Large intestine (tissue), 3 donors: ENCODE measurements at regions not wholly inside any gene's neighbourhood (a gene's known extent, or its start where the extent isn't known, plus 50 kb on each side); places are given as distances from the start of the nearest gene placed in this dataset.
A peak's percentile ranks its signal among the peaks of the same experiment; 100 is the strongest.

ENCODE experiments used
- DNase-seq, 2 donors: peaks; one replicate each; pipeline versions ENCODE4 v3.0.0 to v3.0.0-alpha.2; 2013
- H3K27ac ChIP-seq: one replicate; pipeline ENCODE4 v1.5.1; 2013; ENCODE audit warnings: low read length
- H3K27me3 ChIP-seq: 2 replicates; pipeline ENCODE4 v1.6.1; 2013; ENCODE audit warnings: low read length; ENCODE audit not compliant: control insufficient read depth, insufficient read depth
- H3K36me3 ChIP-seq: 2 replicates; pipeline ENCODE4 v1.6.1; 2013; ENCODE audit warnings: low read length; ENCODE audit not compliant: control insufficient read depth, insufficient read depth
- H3K4me1 ChIP-seq: one replicate; pipeline ENCODE4 v1.6.1; 2013; ENCODE audit warnings: low read length; ENCODE audit not compliant: control insufficient read depth, insufficient read depth
- H3K4me3 ChIP-seq: one replicate; pipeline ENCODE4 v1.5.1; 2013; ENCODE audit warnings: low read length
- H3K9me3 ChIP-seq: one replicate; pipeline ENCODE4 v1.6.1; 2013; ENCODE audit warnings: mild to moderate bottlenecking, low read depth, low read length, moderate library complexity; ENCODE audit not compliant: control insufficient read depth
- WGBS: methylation state at CpG from one replicate; pipeline ENCODE4 v1.1.5; 2013; ENCODE audit warnings: low lambda C conversion rate; ENCODE audit not compliant: insufficient coverage; 5-methylcytosine and 5-hydroxymethylcytosine counted together

GRCh38 chr22:48275412-48275811 is 1513.0 kb downstream of the TBC1D22A start:
- no CpG with 5 or more reads among the region's 10 CpGs for WGBS

GRCh38 chr22:48270731-48271130 is 1508.3 kb downstream of the TBC1D22A start:
- no peaks in the 10 kb centered on the region for H3K27me3 ChIP-seq
- H3K9me3 ChIP-seq, result no peaks in the 10 kb centered on the region
- WGBS, result 95% methylated on average over 3 of the region's 6 CpGs
- no peak for DNase-seq
- H3K4me1 ChIP-seq, result peaks cover 7% of the 10 kb centered on the region
- no peak overlapping the region for H3K27ac ChIP-seq
- no peak overlapping the region for H3K4me3 ChIP-seq
- H3K36me3 ChIP-seq, result no peaks in the 10 kb centered on the region

More at GRCh38 chr22:48275412-48275811, 1513.0 kb downstream of the TBC1D22A start:
- H3K36me3 ChIP-seq, result no peaks in the 10 kb centered on the region
- H3K4me1 ChIP-seq, result peaks cover 33% of the 10 kb centered on the region
- DNase-seq, result no peak
- no peaks in the 10 kb centered on the region for H3K27me3 ChIP-seq
- H3K9me3 ChIP-seq, result no peaks in the 10 kb centered on the region
- no peak overlapping the region for H3K27ac ChIP-seq
- H3K4me3 ChIP-seq, result no peak overlapping the region

- no peaks in the 10 kb centered on the region for H3K9me3 ChIP-seq
- DNase-seq, result peak; percentile 16 to 22
- H3K4me3 ChIP-seq, result no peak overlapping the region
- WGBS, result 100% methylated on average over 4 of the region's 24 CpGs
- H3K4me1 ChIP-seq, result peaks cover 4% of the 10 kb centered on the region
- no peak overlapping the region for H3K27ac ChIP-seq
- H3K27me3 ChIP-seq, result no peaks in the 10 kb centered on the region
- no peaks in the 10 kb centered on the region for H3K36me3 ChIP-seq
Measured at GRCh38 chr22:48268771-48269552, 1506.5 kb downstream of the TBC1D22A start.

GRCh38 chr22:48268293-48268692 is 1505.8 kb downstream of the TBC1D22A start:
- Histone ChIP-seq H3K9me3 (no peaks in the 10 kb centered on the region), H3K4me1 (peaks cover 4% of the 10 kb centered on the region), H3K27me3 (no peaks in the 10 kb centered on the region), H3K4me3 (no peak overlapping the region), H3K27ac (no peak overlapping the region), H3K36me3 (no peaks in the 10 kb centered on the region)
- DNase-seq, result no peak
- no CpG with 5 or more reads among the region's 11 CpGs for WGBS

GRCh38 chr22:48267681-48268080 is 1505.2 kb downstream of the TBC1D22A start:
- H3K27ac ChIP-seq, result no peak overlapping the region

GRCh38 chr22:48265000-48265625 is 1502.7 kb downstream of the TBC1D22A start:
- H3K4me3 ChIP-seq, result no peak overlapping the region
- H3K27me3 ChIP-seq, result no peaks in the 10 kb centered on the region
- peaks cover 4% of the 10 kb centered on the region for H3K4me1 ChIP-seq
- H3K27ac ChIP-seq, result no peak overlapping the region
- DNase-seq, result no peak
- no peaks in the 10 kb centered on the region for H3K9me3 ChIP-seq
- H3K36me3 ChIP-seq, result no peaks in the 10 kb centered on the region
- WGBS, result 100% methylated on average over 5 of the region's 34 CpGs

More at GRCh38 chr22:48267681-48268080, 1505.2 kb downstream of the TBC1D22A start:
- Histone ChIP-seq H3K9me3 (no peaks in the 10 kb centered on the region), H3K27me3 (no peaks in the 10 kb centered on the region), H3K36me3 (no peaks in the 10 kb centered on the region), H3K4me1 (peaks cover 4% of the 10 kb centered on the region), H3K4me3 (no peak overlapping the region)
- no peak for DNase-seq
- no CpG with 5 or more reads among the region's 10 CpGs for WGBS

GRCh38 chr22:48264586-48264985 is 1502.1 kb downstream of the TBC1D22A start:
- peaks cover 3% of the 10 kb centered on the region for H3K4me1 ChIP-seq
- H3K36me3 ChIP-seq, result no peaks in the 10 kb centered on the region
- no peak for DNase-seq
- H3K27me3 ChIP-seq, result no peaks in the 10 kb centered on the region
- H3K27ac ChIP-seq, result no peak overlapping the region
- no peak overlapping the region for H3K4me3 ChIP-seq
- no peaks in the 10 kb centered on the region for H3K9me3 ChIP-seq
- WGBS, result no CpG with 5 or more reads among the region's 14 CpGs

- Histone ChIP-seq H3K27me3 (no peaks in the 10 kb centered on the region), H3K4me3 (no peak overlapping the region), H3K9me3 (no peaks in the 10 kb centered on the region), H3K4me1 (no peaks in the 10 kb centered on the region), H3K36me3 (no peaks in the 10 kb centered on the region), H3K27ac (no peak overlapping the region)
- no peak for DNase-seq
- WGBS, result no CpG with 5 or more reads among the region's 11 CpGs
Measured at GRCh38 chr22:48263791-48264351, 1501.4 kb downstream of the TBC1D22A start.

GRCh38 chr22:48263431-48263765 is 1500.9 kb downstream of the TBC1D22A start:
- H3K9me3 ChIP-seq, result no peaks in the 10 kb centered on the region
- H3K27me3 ChIP-seq, result no peaks in the 10 kb centered on the region
- no peaks in the 10 kb centered on the region for H3K4me1 ChIP-seq
- H3K36me3 ChIP-seq, result no peaks in the 10 kb centered on the region
- H3K27ac ChIP-seq, result no peak overlapping the region
- no CpG with 5 or more reads among the region's 7 CpGs for WGBS
- no peak for DNase-seq
- H3K4me3 ChIP-seq, result no peak overlapping the region

GRCh38 chr22:48262596-48263430 is 1500.4 kb downstream of the TBC1D22A start:
- WGBS, result no CpG with 5 or more reads among the region's 10 CpGs
- no peak overlapping the region for H3K27ac ChIP-seq
- no peak overlapping the region for H3K4me3 ChIP-seq
- H3K9me3 ChIP-seq, result no peaks in the 10 kb centered on the region
- DNase-seq, result no peak
- H3K27me3 ChIP-seq, result no peaks in the 10 kb centered on the region
- H3K36me3 ChIP-seq, result no peaks in the 10 kb centered on the region
- no peaks in the 10 kb centered on the region for H3K4me1 ChIP-seq
